DOHH2 (cell line): ENCODE measurements at regions not wholly inside any gene's neighbourhood (a gene's known extent, or its start where the extent isn't known, plus 50 kb on each side); places are given as distances from the start of the nearest gene placed in this dataset.

Experiments
- H3F3A ChIP-seq: fragments of 200-600 bp; sonication (generic), shearing (Covaris generic); 2 replicates; pipeline ENCODE4 v1.6.0; 2016; ENCODE audit warnings: antibody characterized with exemption, mild to moderate bottlenecking; ENCODE audit not compliant: control insufficient read depth, insufficient read depth
- H3K27ac ChIP-seq: fragments of 200-600 bp; sonication (generic); 2 replicates; pipeline ENCODE4 v1.5.1; 2014; ENCODE audit warnings: low read depth, mild to moderate bottlenecking, low read length, moderate library complexity
- H3K27me3 ChIP-seq: fragments of 200-600 bp; sonication (generic); 2 replicates; pipeline ENCODE4 v1.6.1; 2014; ENCODE audit warnings: mild to moderate bottlenecking, low read length, mixed read lengths; ENCODE audit not compliant: control insufficient read depth
- H3K36me3 ChIP-seq: fragments of 200-600 bp; sonication (generic); 2 replicates; pipeline ENCODE4 v1.6.1; 2014; ENCODE audit warnings: mild to moderate bottlenecking, low read length, moderate library complexity, mixed read lengths; ENCODE audit not compliant: control insufficient read depth
- H3K4me1 ChIP-seq: fragments of 200-600 bp; sonication (generic); 2 replicates; pipeline ENCODE4 v1.6.1; 2014; ENCODE audit warnings: mild to moderate bottlenecking, low read length, mixed read lengths; ENCODE audit not compliant: control insufficient read depth
- H3K4me2 ChIP-seq: fragments of 200-600 bp; sonication (generic); 2 replicates; pipeline ENCODE4 v1.6.0; 2014; ENCODE audit warnings: mild to moderate bottlenecking, low read length, moderate library complexity
- H3K4me3 ChIP-seq: fragments of 200-600 bp; sonication (generic); 2 replicates; pipeline ENCODE4 v1.5.1; 2014; ENCODE audit warnings: mild to moderate bottlenecking, low read length, mixed read lengths
- H3K79me2 ChIP-seq: fragments of 200-600 bp; sonication (generic); 2 replicates; pipeline ENCODE4 v1.6.1; 2014; ENCODE audit warnings: mild to moderate bottlenecking, low read length, mixed read lengths; ENCODE audit not compliant: control insufficient read depth
- H3K9me2 ChIP-seq: fragments of 200-600 bp; sonication (generic); replicated peaks from 2 replicates; pipeline ENCODE4 v1.6.1; 2014; ENCODE audit warnings: mild to moderate bottlenecking, low read length, mixed read lengths; ENCODE audit not compliant: control insufficient read depth
- H3K9me3 ChIP-seq: fragments of 200-600 bp; sonication (generic); 2 replicates; pipeline ENCODE4 v1.6.1; 2014; ENCODE audit warnings: antibody characterized with exemption, low read length, mixed read lengths; ENCODE audit not compliant: control insufficient read depth, insufficient read depth
- H4K20me1 ChIP-seq: fragments of 200-600 bp; sonication (generic); 2 replicates; pipeline ENCODE4 v1.6.0; 2014; ENCODE audit warnings: low read depth, mild to moderate bottlenecking, antibody characterized with exemption, low read length, moderate library complexity; ENCODE audit not compliant: control insufficient read depth, insufficient read depth
- EZH2phosphoT487 ChIP-seq: fragments of 200-600 bp; sonication (generic); IDR thresholded peaks from 2 replicates; pipeline ENCODE4 v1.6.1; 2017; ENCODE audit warnings: borderline replicate concordance, mild to moderate bottlenecking, antibody characterized with exemption, low read length, moderate library complexity, mixed read lengths
- TF ChIP-seq, protein P1 (sequence below): fragments of 200-600 bp; sonication (generic); IDR thresholded peaks from one replicate; pipeline ENCODE4 v1.5.1; 2014; ENCODE audit warnings: antibody characterized with exemption, mild to moderate bottlenecking, low read depth, low read length; ENCODE audit not compliant: poor library complexity, severe bottlenecking

DNA sequence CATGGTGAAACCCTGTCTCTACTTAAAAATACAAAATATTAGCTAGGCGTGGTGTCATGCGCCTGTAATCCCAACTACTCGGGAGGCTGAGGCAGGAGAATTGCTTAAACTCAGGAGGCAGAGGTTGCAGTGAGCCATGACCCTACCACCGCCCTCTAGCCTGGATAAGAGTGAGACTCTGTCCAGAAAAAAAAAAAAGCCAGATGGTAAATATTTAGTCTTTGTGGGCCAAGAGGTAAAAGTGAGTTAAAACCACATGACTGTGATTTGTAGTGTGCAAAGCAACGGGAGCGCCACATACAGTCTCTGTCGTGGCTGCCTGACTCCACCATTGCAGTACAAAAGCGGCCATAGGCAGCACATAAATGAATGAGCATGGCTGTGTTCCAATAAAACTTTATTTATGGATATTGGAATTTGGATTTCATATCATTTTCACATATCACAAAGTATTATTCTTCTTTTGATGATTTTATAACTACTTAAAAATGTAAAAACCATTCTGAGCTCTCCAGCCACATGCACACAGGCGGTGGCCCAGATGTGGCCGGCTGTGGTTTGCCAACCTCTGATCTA lies 51.8 kb upstream of the CASZ1 start:
- Histone ChIP-seq H3K36me3 (no peaks in the 10 kb centered on the region), H3K4me2 (no peak overlapping the region), H3K4me1 (no peaks in the 10 kb centered on the region), H3K27ac (no peak overlapping the region), H3K9me3 (no peaks in the 10 kb centered on the region), H3K79me2 (no peaks in the 10 kb centered on the region), H4K20me1 (no peaks in the 10 kb centered on the region), H3K9me2 (no peaks in the 10 kb centered on the region), H3K27me3 (no peaks in the 10 kb centered on the region; the same call in 1 of the 2 replicates), H3K4me3 (no peak overlapping the region), H3F3A (no peaks in the 10 kb centered on the region)
- TF ChIP-seq, protein P1, sequence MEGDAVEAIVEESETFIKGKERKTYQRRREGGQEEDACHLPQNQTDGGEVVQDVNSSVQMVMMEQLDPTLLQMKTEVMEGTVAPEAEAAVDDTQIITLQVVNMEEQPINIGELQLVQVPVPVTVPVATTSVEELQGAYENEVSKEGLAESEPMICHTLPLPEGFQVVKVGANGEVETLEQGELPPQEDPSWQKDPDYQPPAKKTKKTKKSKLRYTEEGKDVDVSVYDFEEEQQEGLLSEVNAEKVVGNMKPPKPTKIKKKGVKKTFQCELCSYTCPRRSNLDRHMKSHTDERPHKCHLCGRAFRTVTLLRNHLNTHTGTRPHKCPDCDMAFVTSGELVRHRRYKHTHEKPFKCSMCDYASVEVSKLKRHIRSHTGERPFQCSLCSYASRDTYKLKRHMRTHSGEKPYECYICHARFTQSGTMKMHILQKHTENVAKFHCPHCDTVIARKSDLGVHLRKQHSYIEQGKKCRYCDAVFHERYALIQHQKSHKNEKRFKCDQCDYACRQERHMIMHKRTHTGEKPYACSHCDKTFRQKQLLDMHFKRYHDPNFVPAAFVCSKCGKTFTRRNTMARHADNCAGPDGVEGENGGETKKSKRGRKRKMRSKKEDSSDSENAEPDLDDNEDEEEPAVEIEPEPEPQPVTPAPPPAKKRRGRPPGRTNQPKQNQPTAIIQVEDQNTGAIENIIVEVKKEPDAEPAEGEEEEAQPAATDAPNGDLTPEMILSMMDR, result no peak
- no peak for TF ChIP-seq EZH2phosphoT487

DNA sequence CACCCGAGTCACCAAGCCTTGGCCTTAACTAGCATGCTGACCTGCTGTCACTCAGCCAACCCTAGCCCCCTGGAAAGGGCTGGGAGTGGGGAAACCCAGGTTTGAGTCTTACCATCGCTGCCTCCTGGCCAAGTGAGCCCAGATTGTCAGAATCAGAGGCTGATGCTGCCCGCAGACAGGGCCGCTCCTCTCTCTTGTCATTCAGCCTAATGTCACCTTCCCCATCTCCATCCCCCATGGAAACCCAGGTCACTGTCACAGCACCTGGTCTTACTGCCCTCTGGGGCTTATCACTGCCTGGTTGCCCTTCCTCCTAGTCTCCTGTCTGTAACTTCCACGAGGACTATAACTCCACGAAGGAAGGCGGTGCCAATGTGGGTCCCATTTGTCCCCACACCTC lies 53.6 kb upstream of the CASZ1 start:
- Histone ChIP-seq H4K20me1 (no peaks in the 10 kb centered on the region), H3K9me3 (no peaks in the 10 kb centered on the region), H3K4me1 (no peaks in the 10 kb centered on the region), H3K36me3 (no peaks in the 10 kb centered on the region), H3K9me2 (no peaks in the 10 kb centered on the region), H3K27ac (no peak overlapping the region), H3K4me3 (no peak overlapping the region), H3K4me2 (no peak overlapping the region), H3K27me3 (no peaks in the 10 kb centered on the region), H3F3A (no peaks in the 10 kb centered on the region), H3K79me2 (no peaks in the 10 kb centered on the region)
- no peak for TF ChIP-seq EZH2phosphoT487
- TF ChIP-seq, protein P1, result no peak

DNA sequence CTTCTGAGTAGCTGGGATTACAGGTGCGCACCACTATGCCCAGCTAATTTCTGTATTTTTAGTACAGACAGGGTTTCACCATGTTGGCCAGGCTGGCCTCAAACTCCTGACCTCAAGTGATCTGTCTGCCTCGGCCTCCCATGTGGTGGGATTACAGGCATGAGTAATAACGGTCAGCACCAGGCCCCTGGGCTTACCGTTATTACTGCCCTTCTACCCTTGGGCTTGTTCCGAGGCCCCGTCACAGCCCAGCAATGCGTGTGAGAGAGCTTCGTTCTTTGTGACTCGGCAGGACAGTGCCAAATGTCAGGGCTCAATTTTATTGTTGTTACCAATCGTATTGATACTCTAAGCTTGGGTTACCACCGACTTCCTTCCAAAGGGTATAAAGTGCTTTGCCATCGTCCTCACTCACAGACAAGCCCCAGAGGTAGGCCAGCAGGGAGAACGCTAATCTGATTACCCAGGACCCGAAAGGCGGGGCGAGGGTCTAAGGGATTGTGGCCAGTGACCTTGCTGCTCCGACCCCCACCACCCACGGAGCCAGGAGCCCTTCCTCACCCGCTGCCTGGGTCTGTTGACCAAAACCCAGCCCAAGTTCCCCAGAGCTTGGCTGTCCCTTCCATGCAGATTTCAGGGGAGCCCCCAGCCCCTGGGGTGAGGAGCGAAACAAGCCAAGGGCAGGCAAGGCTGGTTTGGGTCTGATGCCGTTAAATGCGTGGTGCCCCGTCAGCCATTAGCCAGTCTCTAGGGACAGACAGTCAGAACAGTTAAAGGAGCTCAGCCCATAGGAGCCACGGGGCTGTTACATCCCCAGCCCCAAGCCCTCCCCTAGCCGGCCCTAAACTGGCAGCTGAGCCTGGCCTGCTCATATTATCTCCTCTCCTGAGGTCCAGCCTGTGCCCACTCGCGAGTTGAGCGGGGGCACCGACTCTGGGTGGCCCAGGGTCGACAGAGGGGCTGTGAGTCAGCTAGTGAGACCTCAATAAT lies 54.9 kb upstream of the CASZ1 start:
- TF ChIP-seq, protein P1, result no peak
- TF ChIP-seq EZH2phosphoT487, result no peak
- Histone ChIP-seq H3K4me2 (no peak overlapping the region), H3K4me1 (no peaks in the 10 kb centered on the region), H3K36me3 (no peaks in the 10 kb centered on the region), H3K27me3 (no peaks in the 10 kb centered on the region), H3F3A (no peaks in the 10 kb centered on the region), H3K79me2 (no peaks in the 10 kb centered on the region), H3K9me2 (no peaks in the 10 kb centered on the region), H3K9me3 (no peaks in the 10 kb centered on the region), H4K20me1 (no peaks in the 10 kb centered on the region), H3K27ac (no peak overlapping the region), H3K4me3 (no peak overlapping the region)
